ENCODE measurements at regions not wholly inside any gene's neighbourhood (a gene's known extent, or its start where the extent isn't known, plus 50 kb on each side); places are given as distances from the start of the nearest gene placed in this dataset.
"Not testable (repeated sequence)": the region's sequence is repeated elsewhere in the genome, so short reads cannot be mapped to it uniquely, and the experiment has no call there.

DNA sequence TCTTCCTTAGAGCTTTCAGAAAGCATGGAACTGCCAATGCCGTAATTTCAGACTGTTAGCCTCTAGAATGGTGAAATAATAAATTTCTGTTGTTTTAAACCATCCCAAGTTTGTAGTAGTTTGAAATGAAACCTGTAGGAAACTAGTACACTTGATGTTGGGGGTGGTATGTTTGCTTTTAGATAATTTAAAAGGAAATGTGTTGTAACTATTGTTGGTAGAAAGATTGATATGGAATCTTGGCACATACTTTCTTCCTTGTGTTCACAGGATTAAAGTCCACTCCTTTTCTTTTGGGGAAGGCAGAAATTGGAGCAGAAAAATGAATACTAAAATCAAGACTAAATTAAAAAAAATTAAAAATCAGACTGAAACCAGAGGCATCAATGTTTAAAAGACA is 66.0 kb upstream of the ARRDC3 start:
- TF ChIP-seq, protein P1, sequence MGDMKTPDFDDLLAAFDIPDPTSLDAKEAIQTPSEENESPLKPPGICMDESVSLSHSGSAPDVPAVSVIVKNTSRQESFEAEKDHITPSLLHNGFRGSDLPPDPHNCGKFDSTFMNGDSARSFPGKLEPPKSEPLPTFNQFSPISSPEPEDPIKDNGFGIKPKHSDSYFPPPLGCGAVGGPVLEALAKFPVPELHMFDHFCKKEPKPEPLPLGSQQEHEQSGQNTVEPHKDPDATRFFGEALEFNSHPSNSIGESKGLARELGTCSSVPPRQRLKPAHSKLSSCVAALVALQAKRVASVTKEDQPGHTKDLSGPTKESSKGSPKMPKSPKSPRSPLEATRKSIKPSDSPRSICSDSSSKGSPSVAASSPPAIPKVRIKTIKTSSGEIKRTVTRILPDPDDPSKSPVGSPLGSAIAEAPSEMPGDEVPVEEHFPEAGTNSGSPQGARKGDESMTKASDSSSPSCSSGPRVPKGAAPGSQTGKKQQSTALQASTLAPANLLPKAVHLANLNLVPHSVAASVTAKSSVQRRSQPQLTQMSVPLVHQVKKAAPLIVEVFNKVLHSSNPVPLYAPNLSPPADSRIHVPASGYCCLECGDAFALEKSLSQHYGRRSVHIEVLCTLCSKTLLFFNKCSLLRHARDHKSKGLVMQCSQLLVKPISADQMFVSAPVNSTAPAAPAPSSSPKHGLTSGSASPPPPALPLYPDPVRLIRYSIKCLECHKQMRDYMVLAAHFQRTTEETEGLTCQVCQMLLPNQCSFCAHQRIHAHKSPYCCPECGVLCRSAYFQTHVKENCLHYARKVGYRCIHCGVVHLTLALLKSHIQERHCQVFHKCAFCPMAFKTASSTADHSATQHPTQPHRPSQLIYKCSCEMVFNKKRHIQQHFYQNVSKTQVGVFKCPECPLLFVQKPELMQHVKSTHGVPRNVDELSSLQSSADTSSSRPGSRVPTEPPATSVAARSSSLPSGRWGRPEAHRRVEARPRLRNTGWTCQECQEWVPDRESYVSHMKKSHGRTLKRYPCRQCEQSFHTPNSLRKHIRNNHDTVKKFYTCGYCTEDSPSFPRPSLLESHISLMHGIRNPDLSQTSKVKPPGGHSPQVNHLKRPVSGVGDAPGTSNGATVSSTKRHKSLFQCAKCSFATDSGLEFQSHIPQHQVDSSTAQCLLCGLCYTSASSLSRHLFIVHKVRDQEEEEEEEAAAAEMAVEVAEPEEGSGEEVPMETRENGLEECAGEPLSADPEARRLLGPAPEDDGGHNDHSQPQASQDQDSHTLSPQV (IDR thresholded peaks at IDR 0.05), result no peak
- TF ChIP-seq BMI1 (IDR thresholded peaks at IDR 0.05; ENCODE audit: borderline replicate concordance) (no peak), BHLHE40 (IDR thresholded peaks at IDR 0.05; ENCODE audit: borderline replicate concordance in 1 of 2, low read depth in 2 of 2, low read length in 1 of 2) (no peak), PML (IDR thresholded peaks at IDR 0.05; ENCODE audit: low read length) (no peak), SUPT20H (IDR thresholded peaks at IDR 0.05; ENCODE audit: borderline replicate concordance, control insufficient read depth, low read depth, low read length) (no peak), SP1 (IDR thresholded peaks at IDR 0.05; ENCODE audit: low read depth, low read length) (no peak), EED (IDR thresholded peaks at IDR 0.05; ENCODE audit: low read depth) (no peak), E2F4 (IDR thresholded peaks at IDR 0.05; ENCODE audit: low read depth, low read length) (no peak), TCF12 (IDR thresholded peaks at IDR 0.05; ENCODE audit: low read depth, low read length) (no peak), HDGF (IDR thresholded peaks at IDR 0.05) (no peak), EP300 (IDR thresholded peaks at IDR 0.05; ENCODE audit: borderline replicate concordance in 1 of 2, control insufficient read depth in 1 of 2, low read depth in 2 of 2, low read length in 2 of 2) (no peak), RAD21 (IDR thresholded peaks at IDR 0.05; ENCODE audit: insufficient read depth, low read depth, low read length) (no peak), CBFB (IDR thresholded peaks at IDR 0.05; ENCODE audit: low read depth) (no peak), MTA3 (IDR thresholded peaks at IDR 0.05; ENCODE audit: borderline replicate concordance, low read length) (no peak), RAD51 (IDR thresholded peaks at IDR 0.05) (no peak), YY1 (IDR thresholded peaks at IDR 0.05; ENCODE audit: low read depth, low read length) (no peak)

GRCh38 chr5:91448079-91448478 is 65.0 kb upstream of the ARRDC3 start:
- H2AFZ ChIP-seq (ENCODE audit: control insufficient read depth, low read depth, low read length); POLR2A ChIA-PET; H3K4me3 ChIP-seq; H3K9ac ChIP-seq (ENCODE audit: control insufficient read depth, insufficient read depth, low read length); H3K79me2 ChIP-seq (ENCODE audit: control insufficient read depth, insufficient read depth, low read length); DNase-seq (ENCODE audit: low read depth, low spot score); ATAC-seq; intact Hi-C loops (cut with micrococcal nuclease; ENCODE audit: unreplicated experiment); H3K4me2 ChIP-seq (ENCODE audit: control insufficient read depth, insufficient read depth); H4K20me1 ChIP-seq (ENCODE audit: control insufficient read depth, insufficient read depth); H3K9me3 ChIP-seq (replicated peaks; ENCODE audit: control insufficient read depth, insufficient read depth, low read length); CTCF ChIA-PET; RAD21 ChIA-PET (ENCODE audit: unreplicated experiment); H3K36me3 ChIP-seq (ENCODE audit: control insufficient read depth in 2 of 2, insufficient read depth in 2 of 2, low read length in 1 of 2); H3K27ac ChIP-seq (ENCODE audit: control insufficient read depth, insufficient read depth); H3K27me3 ChIP-seq (replicated peaks in 1 of 2; ENCODE audit: control insufficient read depth in 2 of 2, insufficient read depth in 2 of 2, low read length in 1 of 2); BruUV-seq (replicated peaks); in situ Hi-C loops (cut with MboI); SMC1A ChIA-PET (ENCODE audit: uncharacterized antibody, unreplicated experiment); H3K4me1 ChIP-seq (ENCODE audit: control insufficient read depth, insufficient read depth, low read length); FAIRE-seq: not testable (repeated sequence)
- WGBS (ENCODE audit: insufficient coverage, insufficient replicate concordance, low lambda C conversion rate, missing lambda C conversion rate), result 69% methylated on average over 2 of the region's 2 CpGs

More for the DNA sequence above, 66.0 kb upstream of the ARRDC3 start:
- POLR2A ChIA-PET, result no interaction called here
- Histone ChIP-seq H3K79me2 (ENCODE audit: control insufficient read depth, insufficient read depth, low read length) (no peaks in the 10 kb centered on the region), H3K9ac (ENCODE audit: control insufficient read depth, insufficient read depth, low read length) (no peak overlapping the region), H3K4me1 (ENCODE audit: control insufficient read depth, insufficient read depth, low read length) (no peaks in the 10 kb centered on the region), H2AFZ (ENCODE audit: control insufficient read depth, low read depth, low read length) (no peak overlapping the region), H3K27me3 (replicated peaks in 1 of 2; ENCODE audit: control insufficient read depth in 2 of 2, insufficient read depth in 2 of 2, low read length in 1 of 2) (no peaks in the 10 kb centered on the region), H3K27ac (ENCODE audit: control insufficient read depth, insufficient read depth) (no peak overlapping the region), H3K36me3 (ENCODE audit: control insufficient read depth in 2 of 2, insufficient read depth in 2 of 2, low read length in 1 of 2) (no peaks in the 10 kb centered on the region), H4K20me1 (ENCODE audit: control insufficient read depth, insufficient read depth) (no peaks in the 10 kb centered on the region), H3K9me3 (replicated peaks; ENCODE audit: control insufficient read depth, insufficient read depth, low read length) (no peaks in the 10 kb centered on the region), H3K4me2 (ENCODE audit: control insufficient read depth, insufficient read depth) (no peak overlapping the region), H3K4me3 (no peak overlapping the region)
- DNase-seq (ENCODE audit: low read depth, low spot score) (no peak), FAIRE-seq (no peak), ATAC-seq (no peak)
- RAD21 ChIA-PET (ENCODE audit: unreplicated experiment), result no interaction called here
- BruUV-seq (replicated peaks), result no TSS peak
- CTCF ChIA-PET, result no interaction called here
- SMC1A ChIA-PET (ENCODE audit: uncharacterized antibody, unreplicated experiment), result no interaction called here
- in situ Hi-C loops (cut with MboI), result no loop called here
- intact Hi-C loops (cut with micrococcal nuclease; ENCODE audit: unreplicated experiment), result no loop called here
- 32% methylated on average over 1 of the region's 1 CpG for WGBS (ENCODE audit: insufficient coverage, insufficient replicate concordance, low lambda C conversion rate, missing lambda C conversion rate)

Measured in GM12878 (cell line).